ENCODE measurements at regions not wholly inside any gene's neighbourhood (a gene's known extent, or its start where the extent isn't known, plus 50 kb on each side); places are given as distances from the start of the nearest gene placed in this dataset.
"Not testable (repeated sequence)": the region's sequence is repeated elsewhere in the genome, so short reads cannot be mapped to it uniquely, and the experiment has no call there.

- no peak overlapping the region for H3K4me3 ChIP-seq (ENCODE audit: low read length)
- DNase-seq (ENCODE audit: low read depth), result no peak
- TF ChIP-seq CTCF (conservative IDR thresholded peaks at IDR 0.05; ENCODE audit: low read depth, low read length), result no peak
Measured at GRCh38 chr5:74971947-74972460, 80.4 kb downstream of the GCNT4 start.

- not testable (repeated sequence) for H3K4me3 ChIP-seq (ENCODE audit: low read length); DNase-seq (ENCODE audit: low read depth)
Measured at GRCh38 chr5:74970891-74971290, 81.5 kb downstream of the GCNT4 start.

- no peak overlapping the region for H3K4me3 ChIP-seq (ENCODE audit: low read length)
- no peak for DNase-seq (ENCODE audit: low read depth)
- TF ChIP-seq CTCF (conservative IDR thresholded peaks at IDR 0.05; ENCODE audit: low read depth, low read length), result no peak
Measured at GRCh38 chr5:74969726-74970125, 82.6 kb downstream of the GCNT4 start.

- no peak for TF ChIP-seq CTCF (conservative IDR thresholded peaks at IDR 0.05; ENCODE audit: low read depth, low read length)
- H3K4me3 ChIP-seq (ENCODE audit: low read length), result no peak overlapping the region
- DNase-seq (ENCODE audit: low read depth), result no peak
Measured at GRCh38 chr5:74966141-74967026, 86.0 kb downstream of the GCNT4 start.

- no peak overlapping the region for H3K4me3 ChIP-seq (ENCODE audit: low read length)
- no peak for DNase-seq (ENCODE audit: low read depth)
- no peak for TF ChIP-seq CTCF (conservative IDR thresholded peaks at IDR 0.05; ENCODE audit: low read depth, low read length)
Measured at GRCh38 chr5:74963407-74963806, 89.0 kb downstream of the GCNT4 start.

GRCh38 chr5:74957906-74958305 is 91.7 kb upstream of the FAM169A start:
- no peak overlapping the region for H3K4me3 ChIP-seq (ENCODE audit: low read length)
- no peak for TF ChIP-seq CTCF (conservative IDR thresholded peaks at IDR 0.05; ENCODE audit: low read depth, low read length)
- no peak for DNase-seq (ENCODE audit: low read depth)

- no peak overlapping the region for H3K4me3 ChIP-seq (ENCODE audit: low read length)
- no peak for TF ChIP-seq CTCF (conservative IDR thresholded peaks at IDR 0.05; ENCODE audit: low read depth, low read length)
- no peak for DNase-seq (ENCODE audit: low read depth)
Measured at GRCh38 chr5:74957029-74957784, 91.0 kb upstream of the FAM169A start.
